Keratinocyte (primary cell): ENCODE measurements at regions not wholly inside any gene's neighbourhood (a gene's known extent, or its start where the extent isn't known, plus 50 kb on each side); places are given as distances from the start of the nearest gene placed in this dataset.

Experiments
- DNase-seq: peaks from one replicate; pipeline ENCODE4 v3.0.0-alpha.2; 2011; ENCODE audit warnings: low read depth, missing footprints, low spot score
- FAIRE-seq: peaks from 2 replicates; lab custom pipeline; 2011; peaks lifted over from hg19 to GRCh38; lab: Jason Lieb, UNC
- H2AFZ ChIP-seq: 2 replicates; pipeline ENCODE4 v1.6.0; 2012; ENCODE audit warnings: low read length, control low read depth, inconsistent platforms; ENCODE audit not compliant: control insufficient read depth
- H3K27ac ChIP-seq: 2 replicates; pipeline ENCODE4 v1.5.1; 2011; ENCODE audit warnings: low read length; ENCODE audit not compliant: control insufficient read depth, insufficient read depth
- H3K27me3 ChIP-seq: 3 replicates; pipeline ENCODE4 v1.6.0; 2011; ENCODE audit warnings: low read length; ENCODE audit not compliant: control insufficient read depth, insufficient read depth; ENCODE audit errors: extremely low read depth
- H3K36me3 ChIP-seq, 2 experiments: 2 replicates in 1 of 2; 3 replicates in 1 of 2; pipeline ENCODE4 v1.5.1; 2011; ENCODE audit warnings: low read length in 2 of 2, mild to moderate bottlenecking in 1 of 2; ENCODE audit not compliant: control insufficient read depth in 2 of 2, insufficient read depth in 2 of 2; ENCODE audit errors: extremely low read depth in 1 of 2
- H3K4me1 ChIP-seq: 3 replicates; pipeline ENCODE4 v1.5.1; 2011; ENCODE audit warnings: low read length; ENCODE audit not compliant: control insufficient read depth, insufficient read depth; ENCODE audit errors: extremely low read depth
- H3K4me2 ChIP-seq: 3 replicates; pipeline ENCODE4 v1.6.0; 2011; ENCODE audit warnings: low read depth, low read length; ENCODE audit not compliant: control insufficient read depth, insufficient read depth; ENCODE audit errors: extremely low read depth
- H3K4me3 ChIP-seq, 3 experiments: fragments of 200-600 bp in 1 of 3; sonication (generic) in 1 of 3; 2 replicates in 2 of 3; 3 replicates in 1 of 3; pipeline ENCODE4 v1.5.1; 2011 to 2016; ENCODE audit warnings: low read length in 3 of 3, mild to moderate bottlenecking in 3 of 3, control low read depth in 2 of 3, inconsistent platforms in 1 of 3, low read depth in 1 of 3, mixed read lengths in 1 of 3, mixed run types in 1 of 3, moderate library complexity in 1 of 3; ENCODE audit not compliant: control insufficient read depth in 2 of 3, insufficient read depth in 2 of 3; ENCODE audit errors: extremely low read depth in 1 of 3
- H3K79me2 ChIP-seq: 2 replicates; pipeline ENCODE4 v1.6.0; 2012; ENCODE audit warnings: low read length; ENCODE audit not compliant: control insufficient read depth, insufficient read depth
- H3K9ac ChIP-seq: 3 replicates; pipeline ENCODE4 v1.6.0; 2011; ENCODE audit warnings: low read length; ENCODE audit not compliant: control insufficient read depth, insufficient read depth; ENCODE audit errors: extremely low read depth
- H3K9me1 ChIP-seq: 3 replicates; pipeline ENCODE4 v1.6.0; 2011; ENCODE audit warnings: low read length; ENCODE audit not compliant: control insufficient read depth, insufficient read depth; ENCODE audit errors: extremely low read depth
- H3K9me3 ChIP-seq: 2 replicates; pipeline ENCODE4 v1.5.1; 2012; ENCODE audit warnings: low read depth, low read length; ENCODE audit not compliant: control insufficient read depth
- H4K20me1 ChIP-seq: 3 replicates; pipeline ENCODE4 v1.6.0; 2011; ENCODE audit warnings: low read length; ENCODE audit not compliant: control insufficient read depth, insufficient read depth; ENCODE audit errors: extremely low read depth
- CTCF ChIP-seq, 3 experiments: IDR thresholded peaks in 1 of 3; conservative IDR thresholded peaks in 1 of 3; optimal IDR thresholded peaks in 1 of 3; 2 replicates in 2 of 3; 3 replicates in 1 of 3; pipeline versions ENCODE3 to v1.5.1; 2011; ENCODE audit warnings: low read length in 3 of 3, mild to moderate bottlenecking in 3 of 3, moderate library complexity in 2 of 3, control low read depth in 1 of 3, inconsistent platforms in 1 of 3; ENCODE audit not compliant: insufficient read depth in 2 of 3; ENCODE audit errors: extremely low read depth in 1 of 3
- EZH2 ChIP-seq: IDR thresholded peaks from one replicate; pipeline ENCODE4 v1.6.1; 2012; ENCODE audit warnings: inconsistent platforms, mild to moderate bottlenecking, low read length, moderate library complexity
- dilution Hi-C: fragments of 300-500 bp; cut with MboI; formaldehyde crosslinking; loops from one replicate; pipeline ENCODE4 v1.7.0; 2020; ENCODE audit warnings: low sequenced_read_pairs; ENCODE audit not compliant: extremely low pct_ligation_motif_present

- Histone ChIP-seq H3K4me2 (peak overlapping the region; percentile 77), H3K9me1 (no peaks in the 10 kb centered on the region), H3K4me3 (peak overlapping the region; percentile 35 to 63 (median 46)), H3K36me3 (no peaks in the 10 kb centered on the region), H3K4me1 (no peaks in the 10 kb centered on the region), H2AFZ (peak overlapping the region; percentile 58), H3K9ac (peak overlapping the region; percentile 33), H4K20me1 (peaks cover 3% of the 10 kb centered on the region), H3K79me2 (no peaks in the 10 kb centered on the region), H3K27ac (no peak overlapping the region), H3K27me3 (peaks cover 19% of the 10 kb centered on the region), H3K9me3 (no peaks in the 10 kb centered on the region)
- FAIRE-seq: no peak
- dilution Hi-C loops: no loop called here
- DNase-seq: no peak
- TF ChIP-seq CTCF (optimal IDR thresholded peaks at IDR 0.05 in 1 of 3, IDR thresholded peaks at IDR 0.05 in 1 of 3, conservative IDR thresholded peaks at IDR 0.05 in 1 of 3; ENCODE audit: extremely low read depth in 1 of 3, insufficient read depth in 2 of 3, low read length in 3 of 3) (peak; percentile 32 to 51 (median 48)), EZH2 (no peak)
These were observed 74.0 kb upstream of the CUX1 start for GRCh38 chr7:101743241-101743994.

- Histone ChIP-seq H3K27ac (no peak overlapping the region), H3K4me3 (peak overlapping the region in 1 of 3 experiments; percentile 63), H2AFZ (no peak overlapping the region), H3K4me2 (peak overlapping the region; percentile 16), H4K20me1 (peaks cover 3% of the 10 kb centered on the region), H3K9me1 (no peaks in the 10 kb centered on the region), H3K36me3 (no peaks in the 10 kb centered on the region), H3K27me3 (peaks cover 19% of the 10 kb centered on the region), H3K9me3 (no peaks in the 10 kb centered on the region), H3K79me2 (no peaks in the 10 kb centered on the region), H3K4me1 (no peaks in the 10 kb centered on the region), H3K9ac (no peak overlapping the region)
- DNase-seq (no peak), FAIRE-seq (no peak)
- dilution Hi-C loops: no loop called here
- TF ChIP-seq CTCF (optimal IDR thresholded peaks at IDR 0.05 in 1 of 3, IDR thresholded peaks at IDR 0.05 in 1 of 3, conservative IDR thresholded peaks at IDR 0.05 in 1 of 3; ENCODE audit: extremely low read depth in 1 of 3, insufficient read depth in 2 of 3, low read length in 3 of 3): no peak
- no peak for TF ChIP-seq EZH2
These were observed 73.4 kb upstream of the CUX1 start for GRCh38 chr7:101743995-101744360.
